Motor neuron (in vitro differentiated cells): ENCODE measurements at regions not wholly inside any gene's neighbourhood (a gene's known extent, or its start where the extent isn't known, plus 50 kb on each side); places are given as distances from the start of the nearest gene placed in this dataset.
"Not testable (repeated sequence)": the region's sequence is repeated elsewhere in the genome, so short reads cannot be mapped to it uniquely, and the experiment has no call there.

Experiments used
- ATAC-seq, 8 experiments: fragments of 200-7000 bp; cut with Tn5 transposase; replicated peaks in 6 of 8; 2 replicates each; pipeline ENCODE4 v1.8.0; 2021; ENCODE audit warnings: mild to moderate bottlenecking in 8 of 8, moderate library complexity in 8 of 8
- H3K27ac ChIP-seq, 2 donors: fragments of 250-450 bp; sonication (Bioruptor Pico); 2 replicates each; pipeline ENCODE4 v1.9.0; 2021; ENCODE audit warnings: antibody characterized with exemption in 2 of 2, mild to moderate bottlenecking in 2 of 2, moderate library complexity in 1 of 2
- H3K4me1 ChIP-seq, 2 donors: fragments of 250-450 bp; sonication (Bioruptor Pico); replicated peaks in 1 of 2; 2 replicates each; pipeline ENCODE4 v1.6.1; 2021; ENCODE audit warnings: antibody characterized with exemption in 2 of 2, mild to moderate bottlenecking in 2 of 2, moderate library complexity in 1 of 2
- H3K4me3 ChIP-seq, 5 donors: fragments of 250-450 bp; sonication (Bioruptor Pico); 2 replicates each; pipeline ENCODE4 v1.9.0; 2021; ENCODE audit warnings: antibody characterized with exemption in 5 of 5, mild to moderate bottlenecking in 5 of 5, moderate library complexity in 4 of 5
- WGBS, 10 experiments: fragments of 450-650 bp; shearing (Covaris generic); methylation state at CpG; one replicate each; pipeline ENCODE4 v1.0.0; 2022; 5-methylcytosine and 5-hydroxymethylcytosine counted together
- in situ Hi-C, 9 experiments: fragments of 400-800 bp; cut with MboI; loops; one replicate each; pipeline ENCODE4 v1.15.0; 2021; ENCODE audit warnings: low sequenced_read_pairs in 9 of 9, low pct_unique_long_range_greater_than_20kb in 2 of 9; ENCODE audit not compliant: unreplicated experiment in 9 of 9

DNA sequence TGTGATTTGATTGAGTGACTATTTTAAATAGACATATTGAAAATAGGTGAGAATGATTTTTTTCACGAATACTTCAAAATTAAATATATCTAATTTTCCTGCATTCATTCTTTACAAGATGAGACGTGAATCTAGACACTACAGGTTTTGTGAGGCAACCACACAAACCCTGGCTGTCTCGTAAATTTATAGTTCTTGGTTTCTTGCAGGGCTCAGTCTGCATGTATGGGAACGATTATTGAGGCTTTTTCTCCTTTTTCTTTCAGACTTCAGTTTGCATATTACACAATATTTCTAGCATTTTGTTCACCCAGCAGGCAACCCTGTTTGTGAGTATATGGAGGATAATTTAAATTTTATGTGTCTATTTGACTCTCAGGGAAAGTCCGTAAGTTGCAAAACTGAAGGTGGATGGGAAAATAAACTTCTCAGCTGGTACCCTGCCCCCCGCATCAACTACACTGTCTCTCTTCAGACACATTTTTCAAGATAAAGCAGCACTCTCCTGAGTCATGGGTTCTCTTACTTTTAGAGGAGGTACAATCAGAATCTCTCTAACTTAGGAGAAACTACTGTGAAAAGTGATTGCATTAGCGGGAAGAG, 1349.3 kb downstream of the GRIK2 start:
- whole genome bisulfite sequencing, 10 experiments = 7 to 90% (median 38%) methylated on average over 1 to 7 of the region's 7 CpGs
- ATAC-seq = peak in 4 of 8 experiments; percentile 28 to 62 (median 40)
- H3K27ac ChIP-seq = peak overlapping the region in 1 of 2 donors; percentile 23
- no peak overlapping the region for H3K4me3 ChIP-seq
- H3K4me1 ChIP-seq = peaks cover 6 to 18% of the 10 kb centered on the region in 2 donors
- in situ Hi-C loops = no loop called here

DNA sequence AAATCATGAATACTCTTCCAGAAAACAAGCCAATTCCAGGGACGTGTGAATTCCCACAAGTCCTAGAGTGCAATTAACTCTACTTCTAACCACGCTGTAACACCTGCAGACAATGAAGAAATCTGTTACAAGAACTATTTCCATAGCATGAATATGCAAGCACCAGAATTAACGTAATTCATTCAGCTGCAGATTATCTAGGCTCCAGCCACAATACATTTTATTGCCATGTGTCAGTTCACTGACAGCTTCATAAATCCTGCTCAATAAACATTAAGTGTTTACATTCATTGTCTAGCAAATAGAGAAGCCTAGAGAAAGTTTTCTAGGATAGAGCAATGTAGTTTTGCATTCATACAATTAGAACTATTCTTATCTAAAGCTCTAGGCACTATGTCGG, 1348.5 kb downstream of the GRIK2 start:
- ATAC-seq = peak in 7 of 8 experiments; percentile 74 to 99 (median 90)
- Histone ChIP-seq H3K4me3 (no peak overlapping the region), H3K4me1 (peaks cover 6 to 18% of the 10 kb centered on the region in 2 donors), H3K27ac (no peak overlapping the region)
- WGBS, 10 experiments = 0 to 71% (median 11%) methylated on average over 1 to 4 of the region's 4 CpGs; no CpG with 5 or more reads in 1 of the 10 experiments
- in situ Hi-C loops = no loop called here

DNA sequence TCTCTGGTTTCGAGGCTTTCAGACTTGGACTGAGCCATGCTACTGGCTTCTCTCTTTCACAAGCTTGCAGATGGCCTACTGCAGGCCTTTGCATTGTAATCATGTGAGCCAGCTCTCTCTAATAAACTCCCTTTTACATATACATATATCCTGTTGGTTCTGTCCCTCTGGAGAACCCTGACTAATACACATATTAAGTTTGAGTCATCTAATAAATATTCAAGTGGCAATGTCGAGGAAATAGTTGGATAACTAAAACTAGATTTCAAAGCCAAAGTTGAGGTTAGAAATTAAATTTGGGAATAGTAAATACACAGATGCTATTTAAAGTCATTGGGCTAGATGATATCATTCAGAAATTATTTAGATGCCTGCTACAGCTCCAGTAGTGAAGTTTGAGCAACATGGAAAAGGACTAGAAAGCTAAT, 1343.4 kb downstream of the GRIK2 start:
- Histone ChIP-seq H3K4me3 (no peak overlapping the region), H3K27ac (no peak overlapping the region), H3K4me1 (peaks cover 0 to 10% of the 10 kb centered on the region in 2 donors)
- 0 to 100% (median 72%) methylated on average over 1 to 2 of the region's 2 CpGs; no CpG with 5 or more reads in 2 of the 10 experiments for WGBS, 10 experiments
- ATAC-seq = peak in 2 of 8 experiments; percentile 29 to 66
- in situ Hi-C loops = no loop called here

DNA sequence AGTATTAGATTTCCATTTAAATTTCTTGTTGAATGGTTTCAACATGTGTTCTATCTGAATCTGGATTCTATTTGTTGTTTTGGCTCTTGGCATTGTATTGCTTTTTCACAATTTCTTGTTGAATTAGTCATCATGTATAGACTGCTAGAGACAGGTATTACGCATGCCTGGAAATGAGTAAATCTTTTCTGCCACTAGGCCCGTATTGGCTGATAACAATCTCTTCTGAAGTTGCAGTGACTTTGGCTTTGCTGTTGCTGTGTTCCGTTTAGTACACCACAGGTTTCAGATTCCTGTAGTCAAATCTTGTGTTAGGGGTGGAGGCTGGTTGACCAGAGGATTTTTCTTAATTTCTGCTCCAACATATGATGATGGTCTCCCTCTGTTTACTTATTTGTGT, 1339.4 kb downstream of the GRIK2 start:
- in situ Hi-C loops = no loop called here
- ATAC-seq = no peak
- H3K27ac ChIP-seq = no peak overlapping the region
- WGBS, 10 experiments = 20 to 100% (median 71%) methylated on average over 1 to 3 of the region's 3 CpGs; no CpG with 5 or more reads in 1 of the 10 experiments
- H3K4me1 ChIP-seq = no peaks in the 10 kb centered on the region
- no peak overlapping the region for H3K4me3 ChIP-seq

DNA sequence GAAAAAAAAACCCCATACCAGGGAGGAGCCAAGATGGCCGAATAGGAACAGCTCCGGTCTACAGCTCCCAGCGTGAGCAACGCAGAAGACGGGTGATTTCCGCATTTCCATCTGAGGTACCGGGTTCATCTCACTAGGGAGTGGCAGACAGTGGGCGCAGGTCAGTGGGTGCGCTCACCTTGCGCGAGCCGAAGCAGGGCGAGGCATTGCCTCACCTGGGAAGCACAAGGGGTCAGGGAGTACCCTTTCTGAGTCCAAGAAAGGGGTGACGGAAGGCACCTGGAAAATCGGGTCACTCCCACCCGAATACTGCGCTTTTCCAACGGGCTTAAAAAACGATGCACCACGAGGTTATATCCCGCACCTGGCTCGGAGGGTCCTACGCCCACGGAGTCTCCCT, 1328.6 kb downstream of the GRIK2 start:
- in situ Hi-C loops, ATAC-seq, H3K4me3 ChIP-seq, H3K27ac ChIP-seq: not testable (repeated sequence)
- 20 to 100% (median 91%) methylated on average over 1 to 13 of the region's 24 CpGs; no CpG with 5 or more reads in 4 of the 10 experiments for WGBS, 10 experiments
- peaks cover 0 to 11% of the 10 kb centered on the region in 2 donors for H3K4me1 ChIP-seq

DNA sequence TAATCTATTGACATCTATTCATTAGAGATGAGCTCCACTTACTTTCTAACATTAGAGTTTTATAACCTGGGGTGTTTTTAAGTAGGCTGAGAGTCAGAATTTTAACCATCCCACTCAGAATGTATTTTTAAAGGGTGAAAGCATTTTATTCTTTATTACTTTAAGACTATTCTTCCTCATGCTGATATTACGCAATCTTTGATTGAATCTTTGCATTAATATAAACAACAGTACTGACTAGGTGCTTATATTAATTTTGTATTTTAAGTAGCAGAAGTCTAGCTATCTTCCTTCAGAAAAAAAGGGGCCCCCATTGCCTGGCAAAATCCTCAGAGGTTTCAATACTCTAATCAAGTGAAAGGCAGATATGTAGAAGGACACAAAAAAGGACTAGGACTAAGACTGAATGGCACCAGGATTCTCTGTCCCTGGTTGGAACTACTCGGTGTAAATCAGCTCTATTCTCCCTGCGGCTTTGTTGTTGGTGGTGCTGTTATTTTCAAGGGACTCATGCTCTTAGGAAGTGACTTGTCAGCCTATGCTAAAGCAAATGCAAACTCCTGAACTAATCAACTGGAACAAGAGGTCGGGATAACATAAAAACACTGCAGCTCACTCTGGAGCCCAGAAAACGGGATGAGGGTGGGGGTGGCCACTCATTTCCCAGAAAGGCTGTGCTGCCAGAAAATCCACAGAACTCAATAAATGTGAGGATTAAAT, 1324.4 kb downstream of the GRIK2 start:
- Histone ChIP-seq H3K27ac (no peak overlapping the region), H3K4me3 (no peak overlapping the region), H3K4me1 (peaks cover 0 to 11% of the 10 kb centered on the region in 2 donors)
- in situ Hi-C loops = no loop called here
- peak in 6 of 8 experiments; percentile 45 to 98 (median 80) for ATAC-seq
- WGBS, 10 experiments = 0 to 88% (median 22%) methylated on average over 1 to 5 of the region's 5 CpGs; no CpG with 5 or more reads in 1 of the 10 experiments

DNA sequence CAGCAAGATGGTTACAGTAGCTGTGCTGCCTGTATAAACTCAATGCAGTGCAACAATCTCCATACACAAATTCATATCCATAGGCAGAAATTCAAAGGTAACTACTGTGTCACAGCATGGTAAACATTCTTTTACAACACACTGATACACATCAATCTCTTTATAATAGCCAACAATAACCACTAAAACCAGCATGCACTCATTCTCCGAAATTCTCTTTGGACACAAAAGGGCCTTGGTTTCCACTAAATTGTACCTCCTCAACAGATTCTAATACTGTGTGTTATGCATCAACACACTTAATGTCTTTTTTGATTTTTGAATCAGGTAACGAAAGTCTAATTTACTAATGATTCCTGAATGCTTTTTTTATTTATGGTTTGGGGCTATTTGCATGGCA, 1323.7 kb downstream of the GRIK2 start:
- 0 to 100% (median 30%) methylated on average over 1 to 2 of the region's 2 CpGs; no CpG with 5 or more reads in 3 of the 10 experiments for WGBS, 10 experiments
- peaks cover 0 to 11% of the 10 kb centered on the region in 2 donors for H3K4me1 ChIP-seq

DNA sequence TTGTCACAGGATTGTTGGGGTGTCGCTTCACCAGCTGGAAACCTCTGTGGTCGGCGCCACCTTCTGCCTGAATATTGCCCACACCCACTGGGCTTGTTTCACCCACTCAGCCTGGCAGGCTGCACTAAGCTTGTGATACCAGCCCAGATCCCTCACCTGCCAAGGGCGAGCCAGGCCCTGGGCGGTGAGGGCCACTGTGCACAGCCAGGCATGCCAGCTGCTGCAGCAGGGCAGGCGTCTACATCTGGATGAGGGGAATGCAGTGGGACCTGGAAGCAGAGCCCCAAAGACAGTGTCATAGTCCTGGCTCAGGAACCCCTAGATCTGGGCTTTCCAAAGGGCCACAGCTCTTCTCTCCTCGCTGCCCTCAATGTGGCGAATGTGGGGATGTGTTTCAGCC, 1307.5 kb downstream of the GRIK2 start:
- in situ Hi-C loops = no loop called here
- Histone ChIP-seq H3K4me1 (no peaks in the 10 kb centered on the region), H3K4me3 (no peak overlapping the region), H3K27ac (no peak overlapping the region)
- no peak for ATAC-seq
- WGBS, 10 experiments = 14 to 100% (median 92%) methylated on average over 1 to 6 of the region's 8 CpGs; no CpG with 5 or more reads in 1 of the 10 experiments

More for the DNA sequence above, 1323.7 kb downstream of the GRIK2 start:
- no peak overlapping the region for H3K27ac ChIP-seq
- no peak overlapping the region for H3K4me3 ChIP-seq
- peak in 1 of 8 experiments; percentile 63 for ATAC-seq
- in situ Hi-C loops = no loop called here

DNA sequence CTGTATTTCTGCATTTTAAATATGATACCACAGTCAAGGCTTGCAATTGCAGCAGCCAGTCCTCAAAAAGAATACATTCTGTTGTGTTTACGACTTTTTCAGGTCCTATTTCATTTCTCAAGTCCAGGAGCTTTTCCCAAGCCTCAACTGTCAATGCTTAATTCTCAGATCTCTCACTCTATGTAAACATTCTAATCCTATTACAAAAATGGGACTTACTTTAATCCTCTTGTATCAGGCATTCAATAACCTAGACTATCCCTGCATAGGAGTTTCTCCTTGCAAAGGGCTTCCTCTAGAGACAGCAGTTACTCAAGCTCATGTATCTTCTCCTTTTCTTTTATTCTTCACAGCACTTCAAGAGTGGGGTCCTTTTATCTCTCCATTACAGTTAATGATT, 1293.0 kb downstream of the GRIK2 start:
- Histone ChIP-seq H3K27ac (no peak overlapping the region), H3K4me1 (peaks cover 0 to 7% of the 10 kb centered on the region in 2 donors), H3K4me3 (no peak overlapping the region)
- in situ Hi-C loops = no loop called here
- ATAC-seq = no peak
- WGBS, 10 experiments = 0 to 90% (median 47%) methylated on average over 1 of the region's 1 CpG; no CpG with 5 or more reads in 2 of the 10 experiments

DNA sequence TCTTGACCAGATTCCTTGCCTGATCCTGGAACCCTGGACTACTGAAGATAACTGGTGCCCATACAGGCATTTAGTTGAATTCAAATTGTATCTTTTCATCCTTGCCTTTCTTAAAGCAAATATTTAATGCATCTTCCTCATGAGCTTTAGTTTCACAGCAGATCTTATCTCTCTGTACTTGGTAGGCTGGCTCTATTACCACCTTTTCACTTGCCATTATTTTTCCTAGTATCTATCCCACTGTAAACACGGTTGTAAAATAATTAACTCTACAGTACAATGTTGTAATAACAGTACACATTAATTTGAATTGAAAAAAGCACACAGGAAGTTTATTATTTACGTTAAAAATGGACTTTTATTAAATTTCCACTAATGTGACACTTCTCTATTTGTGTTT, 1286.9 kb downstream of the GRIK2 start:
- no peak for ATAC-seq
- H3K4me1 ChIP-seq = no peaks in the 10 kb centered on the region
- in situ Hi-C loops = no loop called here
- no peak overlapping the region for H3K4me3 ChIP-seq
- no peak overlapping the region for H3K27ac ChIP-seq
- 0 to 96% (median 52%) methylated on average over 2 of the region's 2 CpGs for WGBS, 10 experiments

DNA sequence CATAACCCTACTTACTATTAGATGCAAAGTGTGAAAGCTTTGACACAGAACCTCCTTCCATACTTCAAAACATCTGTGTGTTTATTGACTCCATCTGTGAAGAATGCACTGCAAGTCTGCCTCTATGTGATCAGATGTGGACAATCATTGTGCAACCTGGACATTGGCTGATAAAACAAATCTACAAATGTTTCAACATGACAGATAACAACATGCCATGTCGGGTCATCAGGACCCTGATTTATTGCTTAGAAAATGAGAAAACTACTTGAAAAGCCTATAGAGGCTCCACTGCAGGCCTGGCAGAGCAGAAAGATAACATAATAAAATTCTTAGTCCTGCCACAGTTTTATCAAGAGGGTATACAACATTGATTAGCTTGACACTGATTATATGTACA, 1286.4 kb downstream of the GRIK2 start:
- 0 to 53% (median 23%) methylated on average over 1 of the region's 1 CpG; no CpG with 5 or more reads in 6 of the 10 experiments for WGBS, 10 experiments
- Histone ChIP-seq H3K4me1 (no peaks in the 10 kb centered on the region), H3K4me3 (no peak overlapping the region), H3K27ac (no peak overlapping the region)
- in situ Hi-C loops = no loop called here
- ATAC-seq = peak in 5 of 8 experiments; percentile 29 to 86 (median 62)

DNA sequence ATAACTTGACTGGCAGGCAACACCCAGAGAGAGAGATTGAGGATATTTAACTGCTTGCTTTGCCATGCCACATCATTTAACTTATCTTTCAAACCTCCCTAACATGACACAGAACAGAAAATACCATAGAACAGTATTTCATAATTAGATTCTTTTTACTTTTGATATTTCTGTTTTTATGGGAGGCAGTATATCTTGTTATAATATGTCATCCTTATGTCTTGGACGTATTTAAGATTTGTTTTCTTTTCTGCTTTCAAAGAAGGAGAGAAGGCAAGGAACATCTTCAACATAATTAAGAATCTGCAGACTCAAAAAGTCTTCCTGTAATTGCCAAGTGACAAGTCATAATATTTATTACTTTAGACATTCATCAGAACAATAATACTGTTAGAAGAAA, 1283.7 kb downstream of the GRIK2 start:
- Histone ChIP-seq H3K4me3 (no peak overlapping the region), H3K27ac (no peak overlapping the region), H3K4me1 (no peaks in the 10 kb centered on the region)
- no peak for ATAC-seq
- in situ Hi-C loops = no loop called here
- 0 to 100% (median 73%) methylated on average over 1 of the region's 1 CpG for WGBS, 10 experiments

DNA sequence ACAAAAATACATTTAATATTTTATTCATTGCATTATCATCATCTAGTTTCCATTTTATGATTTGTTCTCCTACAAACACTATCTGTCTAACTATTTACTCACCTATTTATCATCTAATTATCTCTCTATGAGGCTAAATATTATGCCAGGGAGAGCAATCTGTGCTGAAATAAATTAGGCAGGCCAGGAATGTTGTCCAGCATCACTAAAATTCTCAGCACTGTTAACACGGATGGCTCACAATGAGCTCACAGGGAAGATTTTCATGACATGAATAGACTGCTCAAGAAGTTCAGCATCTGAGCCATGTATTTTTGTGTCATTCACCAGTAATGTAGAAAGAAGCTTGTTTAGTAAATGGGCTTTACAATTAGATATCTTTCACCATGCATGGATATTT, 1277.2 kb downstream of the GRIK2 start:
- ATAC-seq = peak in 1 of 8 experiments; percentile 53
- Histone ChIP-seq H3K27ac (no peak overlapping the region), H3K4me1 (no peaks in the 10 kb centered on the region), H3K4me3 (no peak overlapping the region)
- in situ Hi-C loops = no loop called here
- WGBS, 10 experiments = 0 to 100% (median 81%) methylated on average over 1 of the region's 1 CpG; no CpG with 5 or more reads in 2 of the 10 experiments
